Esophagus muscularis mucosa (tissue), 4 donors: ENCODE measurements at regions not wholly inside any gene's neighbourhood (a gene's known extent, or its start where the extent isn't known, plus 50 kb on each side); places are given as distances from the start of the nearest gene placed in this dataset.

Source experiments
- CTCF ChIP-seq, 3 experiments: fragments of 200-600 bp in 2 of 3; fragments of 450-650 bp in 1 of 3; sonication (generic) in 2 of 3; IDR thresholded peaks; one replicate each; pipeline ENCODE4 v1.5.1; 2017 to 2019; ENCODE audit warnings: antibody characterized with exemption in 3 of 3, mild to moderate bottlenecking in 2 of 3, moderate library complexity in 1 of 3
- EP300 ChIP-seq: sonication (generic); formaldehyde crosslinking; IDR thresholded peaks from one replicate; pipeline ENCODE4 v1.6.1; 2017; ENCODE audit warnings: antibody characterized with exemption
- POLR2A ChIP-seq: fragments of 450-650 bp; IDR thresholded peaks from one replicate; pipeline ENCODE4 v1.6.1; 2017; ENCODE audit warnings: antibody characterized with exemption, moderate library complexity, mild to moderate bottlenecking, low read depth
- POLR2AphosphoS5 ChIP-seq, 2 donors: sonication (generic); formaldehyde crosslinking; IDR thresholded peaks; one replicate each; pipeline ENCODE4 v1.6.1; 2017; ENCODE audit warnings: antibody characterized with exemption in 2 of 2

DNA sequence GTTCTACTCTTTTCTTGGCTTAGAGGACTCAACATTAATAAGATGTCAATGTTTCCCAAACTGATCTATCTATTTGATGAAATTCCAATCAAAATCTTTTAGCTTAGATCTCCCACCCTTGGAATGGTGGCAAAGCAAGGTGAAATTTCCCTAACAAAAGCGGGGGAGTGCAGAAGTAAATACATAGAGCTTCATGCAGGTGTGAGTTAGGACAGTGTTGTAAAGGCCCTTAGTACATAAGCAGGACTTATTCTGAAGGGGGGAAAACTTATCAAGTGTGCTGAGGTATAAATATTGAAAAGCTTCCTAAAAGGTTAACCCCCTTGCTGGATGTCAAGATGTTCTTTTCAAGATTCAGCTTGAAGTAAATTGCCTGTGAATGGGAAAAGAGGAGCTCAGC is 608.6 kb upstream of the CELF4 start:
- no peak for TF ChIP-seq POLR2AphosphoS5 (IDR thresholded peaks at IDR 0.05)
- TF ChIP-seq EP300 = no peak
- TF ChIP-seq POLR2A = no peak
- TF ChIP-seq CTCF (IDR thresholded peaks at IDR 0.05) = no peak
